NCI-H748 (cell line): ENCODE measurements at regions not wholly inside any gene's neighbourhood (a gene's known extent, or its start where the extent isn't known, plus 50 kb on each side); places are given as distances from the start of the nearest gene placed in this dataset.

Experiments used
- DNase-seq: peaks from one replicate; lab custom pipeline; 2025; ENCODE audit not compliant: unreplicated experiment; lab: John Stamatoyannopoulos, UW

GRCh38 chr21:23401278-23401677, 2206.0 kb downstream of the MRPL39 start:
- peak; percentile 39 for DNase-seq

GRCh38 chr21:23398726-23399125, 2208.6 kb downstream of the MRPL39 start:
- no peak for DNase-seq

GRCh38 chr21:23394458-23394857, 2212.8 kb downstream of the MRPL39 start:
- DNase-seq = no peak

- no peak for DNase-seq
Measured at GRCh38 chr21:23384679-23385078, 2222.6 kb downstream of the MRPL39 start.

DNA sequence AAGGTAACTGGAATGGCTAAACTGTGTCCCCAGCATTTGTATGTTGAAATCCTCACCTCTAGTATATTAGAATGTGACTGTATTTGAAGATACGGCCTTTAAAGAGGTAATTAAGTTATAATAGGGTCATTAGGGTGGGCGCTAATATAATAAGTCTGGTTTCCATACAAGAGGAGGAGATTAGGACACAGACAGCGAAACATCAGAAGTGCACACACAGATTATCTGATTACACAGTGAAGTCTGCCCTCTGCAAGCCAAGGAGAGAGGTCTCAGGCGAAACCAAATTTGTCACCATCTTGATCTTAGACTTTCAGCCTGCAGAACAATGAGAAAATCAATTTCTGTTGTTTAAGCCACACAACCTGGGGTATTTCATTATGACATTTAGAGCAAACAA, 2233.1 kb downstream of the MRPL39 start:
- peak; percentile 36 for DNase-seq

DNA sequence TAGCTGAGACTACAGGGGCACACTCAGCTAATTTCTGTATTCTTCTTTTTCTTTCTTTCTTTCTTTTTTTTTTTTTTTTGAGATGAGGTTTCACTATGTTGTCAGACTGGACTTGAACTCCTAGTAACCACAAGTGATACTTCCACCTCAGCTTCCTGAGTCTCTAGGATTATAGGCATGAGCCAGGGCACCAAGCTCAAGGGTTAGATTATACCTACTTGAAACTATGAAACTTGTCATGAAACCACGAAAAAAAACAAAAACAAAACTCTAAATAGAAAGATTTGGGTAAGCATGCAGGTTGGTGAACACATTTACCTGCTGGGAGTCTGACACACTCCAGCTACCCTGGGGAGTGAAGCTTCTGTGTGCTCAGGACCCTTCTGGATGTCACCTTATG, 2250.4 kb downstream of the MRPL39 start:
- DNase-seq = no peak

- DNase-seq = no peak
Measured at GRCh38 chr21:23316190-23316589, 2291.1 kb downstream of the MRPL39 start.

DNA sequence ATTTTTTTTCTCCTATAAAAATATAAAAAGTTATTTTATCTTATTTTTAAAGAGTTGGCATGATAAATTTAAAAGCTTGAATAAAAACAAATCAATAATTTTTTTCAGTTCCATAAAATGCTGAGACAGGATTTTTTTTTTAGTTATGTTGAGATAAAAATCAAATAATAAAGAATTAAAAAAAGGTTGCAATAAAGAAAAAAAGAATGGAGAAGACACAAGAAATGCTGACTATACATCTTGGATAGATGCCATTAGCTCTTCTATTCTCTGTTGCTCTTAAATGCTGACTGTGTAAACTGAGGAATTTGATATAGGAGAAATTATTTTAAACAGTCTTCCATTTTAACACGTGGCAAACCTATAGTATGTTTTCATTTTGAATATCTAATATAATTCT, 2298.5 kb downstream of the MRPL39 start:
- no peak for DNase-seq

- no peak for DNase-seq
Measured at GRCh38 chr21:23307065-23307464, 2300.2 kb downstream of the MRPL39 start.

- DNase-seq = no peak
Measured at GRCh38 chr21:23292292-23292691, 2294.1 kb downstream of the NCAM2 start.

- DNase-seq = no peak
Measured at GRCh38 chr21:23281917-23282316, 2283.7 kb downstream of the NCAM2 start.

DNA sequence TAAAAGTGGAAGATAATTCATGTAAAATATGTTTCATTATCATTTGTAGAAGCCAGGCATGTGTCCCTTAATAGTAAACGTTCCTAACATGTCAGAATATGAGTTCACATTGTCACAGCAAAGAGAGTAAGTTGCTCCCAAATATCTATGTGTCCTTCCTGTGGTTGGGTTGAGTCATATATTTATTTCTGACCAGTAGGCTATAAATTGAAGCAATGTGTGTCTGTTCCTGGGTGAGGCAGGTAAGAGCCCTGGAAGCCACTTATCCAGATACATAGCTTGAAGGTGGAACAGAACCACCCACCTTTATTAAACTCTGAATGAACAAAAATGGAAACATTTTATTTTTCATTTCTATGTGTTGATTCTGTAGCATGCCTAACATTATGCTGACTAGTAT, 2251.6 kb downstream of the NCAM2 start:
- no peak for DNase-seq

DNA sequence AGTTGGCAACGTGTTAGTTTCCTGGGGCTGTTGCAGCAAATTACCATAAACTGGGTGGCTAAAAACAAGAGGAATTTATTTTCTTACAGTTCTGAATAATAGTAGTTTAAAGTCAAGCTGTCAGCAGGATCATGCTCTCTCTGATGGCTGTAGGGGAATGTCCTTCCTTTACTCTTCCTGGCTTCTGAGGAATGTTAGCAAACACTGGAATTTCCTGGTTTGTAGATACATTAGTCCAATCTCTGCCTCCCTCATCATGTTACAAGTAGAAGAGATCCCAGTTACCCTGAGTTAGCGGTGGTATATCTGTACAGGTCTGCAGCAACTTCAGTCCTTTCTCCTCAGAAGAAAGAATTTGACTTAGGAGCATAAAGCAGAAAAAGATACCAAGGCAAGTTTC, 2249.1 kb downstream of the NCAM2 start:
- no peak for DNase-seq

DNA sequence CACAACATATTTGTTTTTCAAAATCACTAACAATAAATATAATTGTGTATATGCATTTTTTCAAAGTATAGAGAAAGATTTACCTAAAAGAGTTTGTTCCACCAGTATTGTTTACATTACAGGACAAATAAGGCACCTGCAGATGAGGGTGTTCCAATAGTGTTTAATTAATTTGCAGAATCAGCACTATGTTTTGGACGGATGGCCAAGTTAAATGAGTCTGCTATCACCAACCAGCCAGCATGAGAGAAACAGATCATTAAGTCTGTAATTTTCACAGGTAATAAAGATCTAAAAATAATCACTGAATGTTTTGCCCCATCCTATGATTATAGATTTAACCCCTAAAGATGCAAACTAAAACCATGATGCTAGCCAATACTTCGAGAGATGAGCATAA, 2247.0 kb downstream of the NCAM2 start:
- DNase-seq = no peak

DNA sequence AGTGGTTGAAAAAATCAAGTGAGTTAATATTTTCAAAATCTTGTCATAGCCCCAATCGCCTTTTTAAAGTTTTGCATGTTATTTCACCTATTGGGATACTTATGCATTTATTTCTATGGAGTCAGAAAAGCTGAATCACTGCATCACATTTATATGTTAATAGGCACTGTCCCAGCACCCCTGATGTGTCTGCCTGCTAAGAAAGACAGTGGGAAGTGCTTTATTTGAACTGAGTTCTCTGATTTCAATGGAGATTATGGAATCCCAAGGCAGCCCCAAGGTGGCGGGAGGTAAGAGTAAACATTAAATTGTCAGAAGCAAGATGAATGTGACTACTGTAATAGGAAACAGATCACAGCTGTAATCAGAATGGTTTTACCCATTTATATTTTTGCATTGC, 2225.7 kb downstream of the NCAM2 start:
- peak; percentile 52 for DNase-seq

DNA sequence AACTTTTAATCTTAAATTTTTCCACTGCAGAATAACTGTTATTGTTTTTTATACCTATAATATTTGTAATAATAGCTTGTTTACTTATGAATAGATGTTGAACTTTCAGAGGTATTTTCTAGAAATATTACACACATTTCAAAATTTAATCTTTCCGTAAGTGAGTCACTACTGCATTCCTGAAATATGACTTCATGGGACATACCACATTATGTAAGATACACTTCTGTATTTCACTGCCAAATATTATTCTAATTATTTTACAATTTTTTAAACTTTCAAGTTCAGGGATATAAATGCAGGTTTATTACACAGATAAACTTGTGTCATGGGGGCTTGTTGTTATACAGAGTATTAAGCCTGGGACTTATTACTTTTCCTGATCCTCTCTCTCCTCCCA, 2220.5 kb downstream of the NCAM2 start:
- DNase-seq = no peak

- no peak for DNase-seq
Measured at GRCh38 chr21:23217597-23217996, 2219.4 kb downstream of the NCAM2 start.

DNA sequence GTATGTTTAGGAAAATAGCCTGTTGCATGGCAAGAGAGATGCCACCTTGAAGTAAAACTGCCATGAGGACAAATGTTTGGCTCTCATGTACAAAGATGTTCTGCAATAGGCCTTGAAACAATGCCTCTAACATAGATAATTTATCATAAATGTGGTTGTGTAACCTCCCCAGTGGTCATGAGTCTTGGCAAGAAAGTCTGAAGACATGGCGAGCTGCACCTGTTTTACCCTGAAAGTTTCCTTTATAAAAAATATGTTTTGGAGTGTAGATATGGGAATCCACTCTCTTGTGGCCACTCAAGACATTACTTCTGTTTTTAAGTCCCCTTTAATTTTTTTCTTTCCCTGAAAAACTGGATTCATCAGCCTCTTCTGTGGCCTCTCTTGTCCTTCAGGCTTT, 2217.1 kb downstream of the NCAM2 start:
- no peak for DNase-seq
